ENCODE measurements at regions not wholly inside any gene's neighbourhood (a gene's known extent, or its start where the extent isn't known, plus 50 kb on each side); places are given as distances from the start of the nearest gene placed in this dataset.

DNA sequence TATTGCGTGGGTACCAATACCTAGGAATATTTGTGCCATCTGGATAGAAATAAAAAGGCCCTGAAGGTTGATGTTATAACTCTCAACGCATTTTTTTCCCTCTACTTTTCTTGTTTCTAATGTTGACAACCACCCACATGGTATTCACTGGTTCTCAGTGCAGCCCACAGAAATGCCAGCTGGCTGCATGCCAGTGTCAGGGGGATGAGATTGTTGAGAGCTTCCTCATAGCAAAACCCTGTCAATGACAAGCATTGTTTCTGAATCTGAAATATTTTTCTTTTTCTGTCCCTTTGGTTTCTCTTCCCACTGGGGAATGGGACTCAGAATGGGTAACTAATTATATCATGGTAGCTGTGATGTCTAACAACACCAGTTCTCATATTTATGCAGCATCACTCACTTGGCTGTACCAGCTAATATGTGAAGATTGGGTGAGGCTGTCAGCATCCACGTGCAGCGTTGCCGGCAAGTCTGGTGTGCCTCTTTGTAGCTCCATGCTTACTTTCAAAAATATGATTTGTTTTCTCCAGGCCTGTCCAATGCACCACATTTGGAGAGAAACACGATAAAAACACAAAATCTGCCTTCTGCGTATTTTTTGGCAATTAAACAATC, 284.6 kb downstream of the PTBP2 start:
- ATAC-seq, result no peak
- Mint-ChIP-seq H3K9me3 (no peaks in the 10 kb centered on the region), H3K27ac (no peak overlapping the region), H3K36me3 (no peaks in the 10 kb centered on the region)
- DNase-seq (ENCODE audit: low spot score in 2 of 2), result no peak

DNA sequence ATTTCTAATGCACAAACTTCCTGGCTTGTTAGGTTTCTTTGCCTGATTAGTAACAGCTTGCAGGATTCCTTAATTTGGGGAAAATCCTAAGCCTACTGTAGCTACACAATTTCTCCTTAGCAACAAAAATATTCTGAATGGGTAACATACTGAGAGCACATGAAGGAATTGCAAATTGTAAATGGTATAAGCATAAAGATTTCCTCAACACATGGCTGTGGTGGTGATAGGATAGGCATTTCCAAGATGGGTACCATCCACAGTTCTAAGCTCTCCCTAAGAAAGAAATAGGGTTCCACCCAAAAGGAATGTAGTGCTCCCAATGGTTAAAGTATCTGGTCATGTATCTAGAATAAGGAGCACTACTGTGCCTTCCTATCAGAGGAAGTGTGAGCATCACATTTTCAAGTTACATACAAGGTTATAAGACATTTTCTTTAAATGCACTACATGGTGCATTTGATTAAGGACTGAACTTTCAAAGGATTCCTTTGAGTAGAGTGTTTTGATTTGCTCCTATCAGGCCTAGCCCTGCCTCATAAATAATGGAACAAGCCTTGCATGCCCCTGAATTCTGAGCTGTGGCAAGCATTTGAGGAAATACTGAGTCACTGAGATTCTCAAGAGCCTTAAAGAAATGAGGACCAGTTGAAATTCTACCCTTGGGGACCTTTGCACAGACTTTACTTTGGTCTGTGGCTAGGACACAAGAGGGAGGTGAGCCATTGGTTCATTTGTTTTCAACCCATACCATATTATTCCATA, 286.4 kb downstream of the PTBP2 start:
- no peaks in the 10 kb centered on the region for H3K36me3 Mint-ChIP-seq
- no peak for DNase-seq (ENCODE audit: low spot score in 2 of 2)
- no peaks in the 10 kb centered on the region for H3K9me3 Mint-ChIP-seq
- H3K27ac Mint-ChIP-seq, result no peak overlapping the region
- ATAC-seq, result no peak

GRCh38 chr1:97010566-97011264, 289.1 kb downstream of the PTBP2 start:
- H3K9me3 Mint-ChIP-seq, result no peaks in the 10 kb centered on the region
- H3K27ac Mint-ChIP-seq, result no peak overlapping the region
- DNase-seq (ENCODE audit: low spot score in 2 of 2), result no peak
- no peaks in the 10 kb centered on the region for H3K36me3 Mint-ChIP-seq
- ATAC-seq, result no peak

- Mint-ChIP-seq H3K36me3 (no peaks in the 10 kb centered on the region), H3K27ac (no peak overlapping the region), H3K9me3 (no peaks in the 10 kb centered on the region)
- no peak for DNase-seq (ENCODE audit: low spot score in 2 of 2)
- ATAC-seq, result no peak
These were observed 291.6 kb downstream of the PTBP2 start for GRCh38 chr1:97013136-97013535.

DNA sequence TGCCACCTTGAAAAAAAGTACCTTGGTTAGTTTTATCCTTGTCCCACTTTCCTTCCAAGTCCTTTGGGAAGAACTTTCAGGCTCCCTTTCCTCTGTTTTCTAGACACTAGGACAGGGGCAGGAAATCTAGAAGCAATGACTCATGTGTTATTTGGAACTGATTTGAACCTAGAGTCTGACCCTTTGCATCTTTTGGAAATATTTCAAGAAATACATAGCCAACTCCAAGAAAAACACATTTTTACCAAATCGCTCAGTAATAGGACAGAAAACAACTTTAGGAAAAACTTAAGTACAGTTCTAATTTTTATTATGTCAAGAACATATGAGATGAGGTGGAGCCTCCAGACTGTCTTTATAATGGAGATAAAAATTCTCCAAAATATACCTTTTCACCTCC, 292.4 kb downstream of the PTBP2 start:
- Mint-ChIP-seq H3K36me3 (no peaks in the 10 kb centered on the region), H3K27ac (no peak overlapping the region), H3K9me3 (no peaks in the 10 kb centered on the region)
- no peak for DNase-seq (ENCODE audit: low spot score in 2 of 2)
- no peak for ATAC-seq

GRCh38 chr1:97014426-97014825, 292.8 kb downstream of the PTBP2 start:
- no peak for ATAC-seq
- no peaks in the 10 kb centered on the region for H3K9me3 Mint-ChIP-seq
- no peak for DNase-seq (ENCODE audit: low spot score in 2 of 2)
- H3K27ac Mint-ChIP-seq, result no peak overlapping the region
- no peaks in the 10 kb centered on the region for H3K36me3 Mint-ChIP-seq

GRCh38 chr1:97017895-97018294, 296.3 kb downstream of the PTBP2 start:
- Mint-ChIP-seq H3K36me3 (no peaks in the 10 kb centered on the region), H3K27ac (no peak overlapping the region), H3K9me3 (no peaks in the 10 kb centered on the region)
- ATAC-seq, result no peak
- DNase-seq (ENCODE audit: low spot score in 2 of 2), result no peak

Data from activated naive CD4-positive, alpha-beta T cell treated with anti-CD3 and anti-CD28 coated beads, Interleukin-2, amount 50 U/mL, for 72 hours (primary cell).